ENCODE measurements at regions not wholly inside any gene's neighbourhood (a gene's known extent, or its start where the extent isn't known, plus 50 kb on each side); places are given as distances from the start of the nearest gene placed in this dataset.

DNA sequence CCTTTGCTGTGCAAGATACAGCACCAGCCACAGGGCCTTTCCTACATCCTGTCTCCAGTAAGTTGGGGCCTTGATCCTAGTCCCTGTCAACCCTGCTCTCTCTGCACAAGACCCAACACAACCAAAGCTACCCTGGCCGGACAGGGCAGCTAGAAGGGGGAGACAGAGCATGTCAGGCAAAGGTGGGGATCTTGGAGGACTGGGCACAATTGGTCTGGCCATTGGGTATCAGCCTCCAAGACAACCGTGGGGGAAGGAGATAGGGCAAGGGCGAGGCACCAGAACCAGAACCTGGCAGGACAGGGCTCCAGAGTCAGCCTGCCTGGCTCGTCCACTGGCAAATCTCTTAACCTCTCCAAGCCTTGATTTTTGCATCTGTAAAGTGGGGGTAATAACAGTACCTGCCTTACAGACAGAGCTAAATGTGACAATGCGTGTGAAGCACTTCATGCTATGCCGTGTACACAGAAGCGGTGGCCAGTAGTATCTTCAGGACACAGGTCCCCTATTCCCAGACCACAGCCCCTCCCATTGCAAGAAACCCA is 51.6 kb upstream of the CDKN2AIPNL start:
- Histone ChIP-seq H3K9me3 (replicated peaks; ENCODE audit: control insufficient read depth, insufficient read depth, low read length) (no peaks in the 10 kb centered on the region), H3K27ac (ENCODE audit: insufficient read depth, low read depth, low read length) (no peak overlapping the region), H3K4me2 (ENCODE audit: insufficient read depth, low read length) (no peak overlapping the region), H3K9me1 (replicated peaks; ENCODE audit: control insufficient read depth, extremely low read depth, insufficient read depth, low read length) (no peaks in the 10 kb centered on the region), H3K27me3 (ENCODE audit: control insufficient read depth in 2 of 2, insufficient read depth in 2 of 2, low read length in 2 of 2) (no peaks in the 10 kb centered on the region), H2AFZ (ENCODE audit: low read depth, low read length) (no peak overlapping the region), H3K4me1 (ENCODE audit: control insufficient read depth, extremely low read depth, insufficient read depth, low read length) (peaks cover 17% of the 10 kb centered on the region), H3K4me3 (replicated peaks in 1 of 3; ENCODE audit: insufficient read depth in 1 of 3, low read depth in 1 of 3, low read length in 3 of 3) (no peak overlapping the region), H3K79me2 (ENCODE audit: control insufficient read depth, insufficient read depth, low read length) (no peaks in the 10 kb centered on the region), H3K36me3 (ENCODE audit: control insufficient read depth in 2 of 2, extremely low read depth in 1 of 2, insufficient read depth in 2 of 2, low read length in 2 of 2) (no peaks in the 10 kb centered on the region), H4K20me1 (replicated peaks; ENCODE audit: control insufficient read depth, extremely low read depth, insufficient read depth, low read length) (no peaks in the 10 kb centered on the region), H3K9ac (replicated peaks; ENCODE audit: extremely low read depth, insufficient read depth, low read length) (no peak overlapping the region)
- POLR2A ChIA-PET = no interaction called here
- TF ChIP-seq POLR2AphosphoS5 (IDR thresholded peaks at IDR 0.05; ENCODE audit: insufficient read depth, low read depth, low read length) = no peak
- TF ChIP-seq MYC (IDR thresholded peaks at IDR 0.05; ENCODE audit: low read depth, low read length) = no peak
- no peak for TF ChIP-seq POLR2A (IDR thresholded peaks at IDR 0.05; ENCODE audit: low read depth, low read length)
- no peak for TF ChIP-seq CTCF (IDR thresholded peaks at IDR 0.05; ENCODE audit: extremely low read depth in 1 of 2, insufficient read depth in 1 of 2, low read depth in 1 of 2, low read length in 2 of 2)
- no peak for TF ChIP-seq JUN (IDR thresholded peaks at IDR 0.05; ENCODE audit: borderline replicate concordance, insufficient read depth, insufficient read length, low read depth)
- TF ChIP-seq FOS (IDR thresholded peaks at IDR 0.05; ENCODE audit: borderline replicate concordance, insufficient read depth, low read length) = no peak
- TF ChIP-seq GATA2 (IDR thresholded peaks at IDR 0.05; ENCODE audit: insufficient read depth, insufficient read length, low read depth, low read length) = no peak
- TF ChIP-seq EZH2 (IDR thresholded peaks at IDR 0.05; ENCODE audit: borderline replicate concordance, low read depth, low read length, severe bottlenecking) = no peak
- intact Hi-C loops (cut with micrococcal nuclease) = no loop called here
- DNase-seq (ENCODE audit: low read depth, low spot score) = no peak
- dilution Hi-C loops (cut with MboI; ENCODE audit: extremely low pct_ligation_motif_present, low sequenced_read_pairs) = no loop called here
- BruUV-seq (replicated peaks) = no TSS peak
- CTCF ChIA-PET = interaction anchor here (1.1 to 2.0 kb wide), 5 partner anchors 48 to 124 kb away, joined by 3 to 9 read pairs (median 4); no protein-coding TSS in a partner anchor
- no peak for FAIRE-seq

Data from endothelial cell of umbilical vein (primary cell).